Esophagus squamous epithelium (tissue), 5 donors: ENCODE measurements at regions not wholly inside any gene's neighbourhood (a gene's known extent, or its start where the extent isn't known, plus 50 kb on each side); places are given as distances from the start of the nearest gene placed in this dataset.
"Not testable (repeated sequence)": the region's sequence is repeated elsewhere in the genome, so short reads cannot be mapped to it uniquely, and the experiment has no call there.

ENCODE experiments used
- DNase-seq: peaks from one replicate; lab custom pipeline; 2025; lab: John Stamatoyannopoulos, UW
- H3K27ac ChIP-seq, 4 donors: fragments of 200-600 bp; sonication (generic); one replicate each; pipeline ENCODE4 v1.5.1; 2016 to 2019; ENCODE audit warnings: mild to moderate bottlenecking in 1 of 4
- H3K27me3 ChIP-seq, 4 donors: fragments of 200-600 bp; sonication (generic); 1 replicate in 3 of 4; 2 replicates in 1 of 4; pipeline versions ENCODE4 v1.5.1 to v1.6.0; 2017 to 2021; ENCODE audit warnings: antibody characterized with exemption in 1 of 4
- H3K36me3 ChIP-seq, 3 donors: fragments of 200-600 bp; sonication (generic); one replicate each; pipeline ENCODE4 v1.5.1; 2016 to 2019
- H3K4me1 ChIP-seq, 3 donors: fragments of 200-600 bp; sonication (generic); one replicate each; pipeline ENCODE4 v1.5.1; 2017 to 2019
- H3K4me3 ChIP-seq, 4 donors: fragments of 200-600 bp; sonication (generic); 1 replicate in 3 of 4; 2 replicates in 1 of 4; pipeline ENCODE4 v1.5.1; 2016 to 2019; ENCODE audit warnings: mild to moderate bottlenecking in 2 of 4, moderate library complexity in 1 of 4
- H3K9me3 ChIP-seq, 3 donors: fragments of 200-600 bp; sonication (generic); one replicate each; pipeline ENCODE4 v1.5.1; 2016 to 2019
- CTCF ChIP-seq, 6 experiments: fragments of 450-650 bp in 4 of 6; fragments of 200-600 bp in 2 of 6; sonication (generic) in 2 of 6; IDR thresholded peaks; one replicate each; pipeline ENCODE4 v1.5.1; 2016 to 2019; ENCODE audit warnings: antibody characterized with exemption in 6 of 6, mild to moderate bottlenecking in 4 of 6, moderate library complexity in 4 of 6
- POLR2A ChIP-seq, 4 donors: fragments of 450-650 bp; IDR thresholded peaks; one replicate each; pipeline ENCODE4 v1.6.1; 2017; ENCODE audit warnings: antibody characterized with exemption in 4 of 4, mild to moderate bottlenecking in 4 of 4, moderate library complexity in 3 of 4
- WGBS, 2 donors: methylation state at CpG; one replicate each; pipeline ENCODE4 v1.1.5; 2018; 5-methylcytosine and 5-hydroxymethylcytosine counted together
- intact Hi-C: fragments of 100-400 bp; cut with DNase I; formaldehyde crosslinking; loops from one replicate; pipeline ENCODE4 v1.15.0; 2022
- donor health status: DM: yes; HTN: yes; CAD: no.

DNA sequence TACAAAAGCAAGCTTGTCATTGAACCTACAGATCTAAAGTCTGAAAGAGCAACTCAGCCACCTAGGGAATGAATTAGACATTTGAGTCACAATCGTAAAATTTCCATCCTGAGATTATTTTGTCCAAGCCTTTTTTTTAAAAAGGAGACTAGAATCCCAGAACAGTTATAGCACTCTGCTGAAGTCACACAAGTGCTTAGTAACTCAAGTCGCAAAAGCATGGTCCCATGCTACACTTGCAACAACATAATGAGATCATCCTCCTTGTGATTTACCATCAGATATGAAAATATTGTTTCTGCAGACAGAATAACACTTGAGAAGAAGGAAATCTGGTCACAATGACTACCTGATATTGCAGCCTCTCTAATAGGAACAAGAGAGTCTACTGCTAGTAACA is 106.7 kb downstream of the ZIC4 start:
- Histone ChIP-seq H3K9me3 (no peaks in the 10 kb centered on the region), H3K36me3 (no peaks in the 10 kb centered on the region), H3K4me1 (no peaks in the 10 kb centered on the region), H3K4me3 (no peak overlapping the region), H3K27me3 (no peaks in the 10 kb centered on the region), H3K27ac (no peak overlapping the region)
- intact Hi-C loops: no loop called here
- TF ChIP-seq POLR2A (IDR thresholded peaks at IDR 0.05) (no peak), CTCF (IDR thresholded peaks at IDR 0.05) (no peak)
- DNase-seq: no peak
- 79 to 80% methylated on average over 2 of the region's 2 CpGs for whole genome bisulfite sequencing, 2 donors

- intact Hi-C loops: no loop called here
- WGBS, 2 donors: 7 to 18% methylated on average over 4 of the region's 4 CpGs
- Histone ChIP-seq H3K27ac (no peak overlapping the region), H3K4me3 (no peak overlapping the region), H3K27me3 (no peaks in the 10 kb centered on the region), H3K4me1 (no peaks in the 10 kb centered on the region), H3K36me3 (no peaks in the 10 kb centered on the region), H3K9me3 (no peaks in the 10 kb centered on the region)
- no peak for TF ChIP-seq POLR2A (IDR thresholded peaks at IDR 0.05)
- no peak for TF ChIP-seq CTCF (IDR thresholded peaks at IDR 0.05)
- no peak for DNase-seq
Observed at GRCh38 chr3:147298511-147298982, 107.8 kb downstream of the ZIC4 start.

- H3K27ac ChIP-seq: no peak overlapping the region
- DNase-seq: no peak
Observed at GRCh38 chr3:147297761-147298350, 108.5 kb downstream of the ZIC4 start.

DNA sequence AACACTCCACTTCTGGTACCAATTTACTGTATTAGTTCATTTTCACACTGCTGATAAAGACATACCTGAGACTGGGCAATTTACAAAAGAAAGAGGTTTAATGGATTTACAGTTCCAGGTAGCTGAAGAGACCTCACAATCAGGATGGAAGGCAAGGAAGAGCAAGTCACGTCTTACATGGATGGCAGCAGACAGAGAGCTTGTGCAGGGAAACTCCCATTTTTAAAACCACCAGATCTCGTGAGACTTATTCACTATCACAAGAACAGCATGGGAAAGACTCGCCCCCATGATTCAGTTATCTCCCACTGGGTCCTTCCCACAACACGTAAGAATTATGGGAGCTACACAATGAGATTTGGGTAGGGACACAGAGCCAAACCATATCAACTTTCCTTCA is 119.0 kb downstream of the ZIC4 start:
- 66% methylated on average over 4 of the region's 4 CpGs for WGBS, 2 donors
- intact Hi-C loops, DNase-seq, H3K9me3 ChIP-seq, H3K27me3 ChIP-seq, H3K27ac ChIP-seq, H3K4me3 ChIP-seq, H3K36me3 ChIP-seq, H3K4me1 ChIP-seq: not testable (repeated sequence)

More at GRCh38 chr3:147297761-147298350, 108.5 kb downstream of the ZIC4 start:
- no peaks in the 10 kb centered on the region for H3K4me1 ChIP-seq
- no peaks in the 10 kb centered on the region for H3K9me3 ChIP-seq
- H3K27me3 ChIP-seq: no peaks in the 10 kb centered on the region
- no peaks in the 10 kb centered on the region for H3K36me3 ChIP-seq
- H3K4me3 ChIP-seq: no peak overlapping the region
- TF ChIP-seq POLR2A (IDR thresholded peaks at IDR 0.05) (no peak), CTCF (IDR thresholded peaks at IDR 0.05) (no peak)
- intact Hi-C loops: no loop called here
- WGBS, 2 donors: 51 to 53% methylated on average over 6 of the region's 6 CpGs

DNA sequence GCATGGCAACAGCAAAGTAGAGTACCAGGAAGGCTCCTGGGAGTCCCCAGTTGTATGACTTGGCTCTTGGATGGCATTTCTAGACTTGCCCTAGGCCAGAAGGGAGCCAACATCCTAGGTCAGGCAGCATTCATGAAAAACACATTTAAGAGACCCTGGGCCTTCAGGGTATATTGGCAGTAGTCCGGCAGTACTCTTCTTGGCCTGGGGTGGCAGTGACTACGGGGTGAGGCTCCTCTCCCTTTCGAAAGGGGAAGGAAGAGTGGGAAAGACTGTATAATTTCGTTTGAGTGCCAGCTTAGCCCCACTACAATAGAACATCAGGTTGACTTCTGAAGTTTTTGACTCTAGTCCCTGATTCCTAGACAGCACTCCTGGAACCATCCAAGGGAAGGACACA is 136.4 kb downstream of the ZIC4 start:
- Histone ChIP-seq H3K27me3 (no peaks in the 10 kb centered on the region), H3K4me1 (no peaks in the 10 kb centered on the region), H3K4me3 (no peak overlapping the region), H3K9me3 (peaks cover 0 to 22% (median 4%) of the 10 kb centered on the region in 3 donors), H3K27ac (no peak overlapping the region), H3K36me3 (no peaks in the 10 kb centered on the region)
- WGBS, 2 donors: 32 to 80% methylated on average over 1 to 4 of the region's 4 CpGs
- intact Hi-C loops: no loop called here
- TF ChIP-seq CTCF (IDR thresholded peaks at IDR 0.05) (no peak), POLR2A (IDR thresholded peaks at IDR 0.05) (no peak)
- DNase-seq: no peak

DNA sequence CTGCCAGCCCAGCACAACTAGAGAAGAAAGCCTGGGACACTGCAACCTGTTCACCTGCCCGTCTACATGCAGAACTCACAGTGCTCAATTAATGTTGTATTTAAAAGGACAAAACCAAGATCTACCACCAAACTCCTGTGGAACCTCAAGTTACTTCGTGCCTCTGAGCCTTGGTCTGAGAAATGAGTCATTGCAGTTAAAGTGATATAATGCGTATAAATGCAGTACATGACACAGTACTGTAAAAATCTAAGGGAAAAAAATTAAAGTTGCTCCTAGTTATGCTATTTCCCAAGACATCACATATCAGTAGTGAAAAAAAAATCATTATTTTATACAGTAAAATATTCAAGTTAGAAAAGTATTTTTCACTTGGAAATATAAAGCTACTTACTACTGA is 138.9 kb downstream of the ZIC4 start:
- 73 to 80% methylated on average over 3 of the region's 3 CpGs for WGBS, 2 donors
- DNase-seq: no peak
- Histone ChIP-seq H3K27me3 (no peaks in the 10 kb centered on the region), H3K4me1 (no peaks in the 10 kb centered on the region), H3K27ac (no peak overlapping the region), H3K4me3 (no peak overlapping the region), H3K9me3 (peaks cover 0 to 19% (median 0%) of the 10 kb centered on the region in 3 donors), H3K36me3 (no peaks in the 10 kb centered on the region)
- TF ChIP-seq CTCF (IDR thresholded peaks at IDR 0.05): no peak
- no peak for TF ChIP-seq POLR2A (IDR thresholded peaks at IDR 0.05)
- intact Hi-C loops: no loop called here
